PFSK-1 (cell line): ENCODE measurements at regions not wholly inside any gene's neighbourhood (a gene's known extent, or its start where the extent isn't known, plus 50 kb on each side); places are given as distances from the start of the nearest gene placed in this dataset.

Experiments
- POLR2AphosphoS5 ChIP-seq: IDR thresholded peaks from 2 replicates; pipeline ENCODE4 v1.6.1; 2012; ENCODE audit warnings: low read depth, mild to moderate bottlenecking, control low read depth, low read length, moderate library complexity
- SIN3A ChIP-seq: IDR thresholded peaks from 2 replicates; pipeline ENCODE4 v1.6.1; 2012; ENCODE audit warnings: mild to moderate bottlenecking, low read length, moderate library complexity, borderline replicate concordance; ENCODE audit not compliant: insufficient read depth
- TAF1 ChIP-seq: IDR thresholded peaks from 2 replicates; pipeline ENCODE4 v1.6.1; 2012; ENCODE audit warnings: low read length, control low read depth, borderline replicate concordance; ENCODE audit not compliant: insufficient read depth
- TF ChIP-seq, protein P1 (sequence below), 2 experiments: IDR thresholded peaks; 2 replicates each; pipeline versions ENCODE4 v1.6.1 to v1.8.0; 2011 to 2012; ENCODE audit warnings: low read depth in 2 of 2, low read length in 2 of 2, control low read depth in 1 of 2, inconsistent platforms in 1 of 2, mild to moderate bottlenecking in 1 of 2, moderate library complexity in 1 of 2; ENCODE audit not compliant: insufficient read depth in 1 of 2

DNA sequence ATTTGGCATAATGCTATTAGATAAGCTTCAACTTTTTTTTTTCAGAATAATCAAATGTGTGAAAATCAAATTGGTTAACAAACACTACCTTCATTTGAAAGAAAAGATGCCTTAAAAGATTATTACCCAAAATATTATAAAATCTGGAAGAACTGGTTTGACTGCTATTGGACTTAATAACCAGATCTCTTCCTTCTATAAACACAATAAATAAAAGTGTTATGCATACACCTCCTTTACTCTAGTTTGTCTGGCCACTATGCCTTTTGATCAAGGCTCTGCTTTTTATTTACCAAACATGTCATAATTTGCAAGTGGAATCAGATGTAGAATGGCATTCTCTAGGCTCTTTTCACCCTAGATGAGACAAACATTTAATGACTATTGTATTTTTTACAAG, 897.3 kb upstream of the EPHA5 start:
- TF ChIP-seq TAF1 (no peak), POLR2AphosphoS5 (no peak), SIN3A (no peak)
- TF ChIP-seq, protein P1, sequence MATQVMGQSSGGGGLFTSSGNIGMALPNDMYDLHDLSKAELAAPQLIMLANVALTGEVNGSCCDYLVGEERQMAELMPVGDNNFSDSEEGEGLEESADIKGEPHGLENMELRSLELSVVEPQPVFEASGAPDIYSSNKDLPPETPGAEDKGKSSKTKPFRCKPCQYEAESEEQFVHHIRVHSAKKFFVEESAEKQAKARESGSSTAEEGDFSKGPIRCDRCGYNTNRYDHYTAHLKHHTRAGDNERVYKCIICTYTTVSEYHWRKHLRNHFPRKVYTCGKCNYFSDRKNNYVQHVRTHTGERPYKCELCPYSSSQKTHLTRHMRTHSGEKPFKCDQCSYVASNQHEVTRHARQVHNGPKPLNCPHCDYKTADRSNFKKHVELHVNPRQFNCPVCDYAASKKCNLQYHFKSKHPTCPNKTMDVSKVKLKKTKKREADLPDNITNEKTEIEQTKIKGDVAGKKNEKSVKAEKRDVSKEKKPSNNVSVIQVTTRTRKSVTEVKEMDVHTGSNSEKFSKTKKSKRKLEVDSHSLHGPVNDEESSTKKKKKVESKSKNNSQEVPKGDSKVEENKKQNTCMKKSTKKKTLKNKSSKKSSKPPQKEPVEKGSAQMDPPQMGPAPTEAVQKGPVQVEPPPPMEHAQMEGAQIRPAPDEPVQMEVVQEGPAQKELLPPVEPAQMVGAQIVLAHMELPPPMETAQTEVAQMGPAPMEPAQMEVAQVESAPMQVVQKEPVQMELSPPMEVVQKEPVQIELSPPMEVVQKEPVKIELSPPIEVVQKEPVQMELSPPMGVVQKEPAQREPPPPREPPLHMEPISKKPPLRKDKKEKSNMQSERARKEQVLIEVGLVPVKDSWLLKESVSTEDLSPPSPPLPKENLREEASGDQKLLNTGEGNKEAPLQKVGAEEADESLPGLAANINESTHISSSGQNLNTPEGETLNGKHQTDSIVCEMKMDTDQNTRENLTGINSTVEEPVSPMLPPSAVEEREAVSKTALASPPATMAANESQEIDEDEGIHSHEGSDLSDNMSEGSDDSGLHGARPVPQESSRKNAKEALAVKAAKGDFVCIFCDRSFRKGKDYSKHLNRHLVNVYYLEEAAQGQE (IDR thresholded peaks at IDR 0.05; ENCODE audit: insufficient read depth in 1 of 2, low read depth in 2 of 2, low read length in 2 of 2) = no peak
